C4-2B (cell line): ENCODE measurements at regions not wholly inside any gene's neighbourhood (a gene's known extent, or its start where the extent isn't known, plus 50 kb on each side); places are given as distances from the start of the nearest gene placed in this dataset.

Experiments used
- H3K27ac ChIP-seq: fragments of 450-650 bp; 2 replicates; pipeline ENCODE4 v1.5.1; 2017
- ZFX ChIP-seq: fragments of 450-650 bp; IDR thresholded peaks from 2 replicates; pipeline ENCODE4 v1.6.1; 2017
- TF ChIP-seq, protein P1 (sequence below): fragments of 450-650 bp; conservative IDR thresholded peaks from 2 replicates; pipeline ENCODE4 v1.5.1; 2017; ENCODE audit warnings: mild to moderate bottlenecking

DNA sequence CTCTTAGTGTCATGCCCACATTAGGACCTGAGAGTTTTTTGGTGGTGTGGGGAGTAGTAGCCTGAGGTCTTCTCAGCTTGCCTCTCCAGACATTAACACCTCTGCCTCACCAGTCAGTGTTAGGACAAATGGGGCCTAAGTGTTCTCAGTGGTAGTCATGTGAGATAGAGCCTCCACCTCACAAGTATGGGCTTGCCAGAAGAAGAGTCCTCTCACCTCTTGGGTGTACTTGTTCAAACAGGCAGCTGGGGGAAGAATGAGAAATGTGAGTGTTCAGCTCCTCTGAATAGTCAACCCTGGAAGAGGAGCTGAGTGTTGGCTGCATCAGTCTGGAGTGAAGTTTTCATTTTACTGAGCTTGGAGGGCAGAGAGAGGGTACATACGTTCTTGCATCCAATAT lies 464.6 kb downstream of the POM121L12 start:
- no peak overlapping the region for H3K27ac ChIP-seq
- TF ChIP-seq, protein P1, sequence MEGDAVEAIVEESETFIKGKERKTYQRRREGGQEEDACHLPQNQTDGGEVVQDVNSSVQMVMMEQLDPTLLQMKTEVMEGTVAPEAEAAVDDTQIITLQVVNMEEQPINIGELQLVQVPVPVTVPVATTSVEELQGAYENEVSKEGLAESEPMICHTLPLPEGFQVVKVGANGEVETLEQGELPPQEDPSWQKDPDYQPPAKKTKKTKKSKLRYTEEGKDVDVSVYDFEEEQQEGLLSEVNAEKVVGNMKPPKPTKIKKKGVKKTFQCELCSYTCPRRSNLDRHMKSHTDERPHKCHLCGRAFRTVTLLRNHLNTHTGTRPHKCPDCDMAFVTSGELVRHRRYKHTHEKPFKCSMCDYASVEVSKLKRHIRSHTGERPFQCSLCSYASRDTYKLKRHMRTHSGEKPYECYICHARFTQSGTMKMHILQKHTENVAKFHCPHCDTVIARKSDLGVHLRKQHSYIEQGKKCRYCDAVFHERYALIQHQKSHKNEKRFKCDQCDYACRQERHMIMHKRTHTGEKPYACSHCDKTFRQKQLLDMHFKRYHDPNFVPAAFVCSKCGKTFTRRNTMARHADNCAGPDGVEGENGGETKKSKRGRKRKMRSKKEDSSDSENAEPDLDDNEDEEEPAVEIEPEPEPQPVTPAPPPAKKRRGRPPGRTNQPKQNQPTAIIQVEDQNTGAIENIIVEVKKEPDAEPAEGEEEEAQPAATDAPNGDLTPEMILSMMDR, result no peak
- no peak for TF ChIP-seq ZFX

DNA sequence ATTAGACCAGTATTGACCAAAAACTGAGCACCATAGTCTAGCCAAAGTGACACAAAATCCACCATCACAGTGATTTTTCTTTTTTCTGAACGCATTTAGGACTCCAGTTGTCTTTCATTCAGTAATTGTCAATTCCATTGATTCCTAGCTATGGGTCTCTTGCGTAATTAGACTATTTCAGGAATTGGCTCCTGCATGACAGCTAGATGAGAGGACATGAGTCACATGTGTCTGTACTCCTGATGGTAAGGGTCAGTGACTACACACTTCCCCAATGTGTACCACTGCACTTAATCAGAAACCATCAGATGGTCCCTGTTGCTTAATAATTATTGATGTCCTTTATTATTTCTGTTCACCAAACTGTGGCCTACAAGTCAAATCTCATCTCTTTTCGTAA lies 469.5 kb downstream of the POM121L12 start:
- TF ChIP-seq ZFX, result no peak
- TF ChIP-seq, protein P1, result no peak

GRCh38 chr7:53518319-53518718 lies 482.9 kb downstream of the POM121L12 start:
- TF ChIP-seq ZFX, result no peak
- TF ChIP-seq, protein P1, result no peak
- no peak overlapping the region for H3K27ac ChIP-seq

More for the DNA sequence above, 469.5 kb downstream of the POM121L12 start:
- H3K27ac ChIP-seq, result no peak overlapping the region

DNA sequence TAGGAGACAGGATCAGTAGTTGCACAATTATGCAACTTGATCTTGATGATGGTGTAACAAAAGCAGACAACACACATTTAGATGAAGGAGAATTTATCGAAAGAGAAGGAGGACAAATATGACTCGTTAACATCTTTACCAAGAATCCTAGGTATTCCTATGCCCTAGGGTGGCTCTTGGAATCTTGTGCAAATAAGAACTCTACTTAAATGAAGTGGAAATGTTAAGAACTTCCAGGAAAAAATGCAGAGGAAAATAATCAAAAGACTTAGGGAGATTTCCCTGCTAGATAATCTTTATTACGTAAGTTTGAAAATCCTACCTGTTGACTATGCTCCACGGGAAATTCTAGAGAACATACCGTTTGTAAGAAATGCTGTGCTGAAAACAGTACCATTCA lies 485.4 kb downstream of the POM121L12 start:
- no peak overlapping the region for H3K27ac ChIP-seq
- TF ChIP-seq, protein P1, result no peak
- no peak for TF ChIP-seq ZFX

DNA sequence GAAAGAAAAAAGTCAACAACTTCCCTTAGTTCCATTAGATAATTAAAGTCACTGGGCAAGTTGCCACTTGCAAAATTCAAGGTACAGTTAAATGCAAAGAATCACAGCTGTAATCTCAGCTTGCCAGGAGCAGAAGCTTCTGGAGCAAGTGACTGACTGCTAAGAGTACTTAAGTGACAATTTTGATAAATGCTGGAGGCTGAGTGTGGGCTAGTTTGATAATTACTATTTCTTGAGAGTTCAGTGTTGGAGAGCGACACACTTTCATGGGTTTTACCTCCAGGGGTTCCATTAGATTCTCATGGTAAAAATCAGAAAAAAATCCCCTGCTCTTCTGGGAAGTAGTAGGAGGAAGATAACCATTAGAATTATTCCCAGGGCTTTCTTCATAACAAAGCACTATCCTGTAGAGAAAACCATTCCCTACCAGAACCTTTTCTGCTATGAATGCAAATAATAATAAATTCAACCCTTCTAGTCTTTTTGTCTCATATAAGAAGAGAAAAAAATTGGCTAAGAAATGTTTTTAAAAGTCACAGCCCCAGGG lies 486.3 kb downstream of the POM121L12 start:
- no peak for TF ChIP-seq ZFX
- TF ChIP-seq, protein P1, result no peak
- H3K27ac ChIP-seq, result no peak overlapping the region

DNA sequence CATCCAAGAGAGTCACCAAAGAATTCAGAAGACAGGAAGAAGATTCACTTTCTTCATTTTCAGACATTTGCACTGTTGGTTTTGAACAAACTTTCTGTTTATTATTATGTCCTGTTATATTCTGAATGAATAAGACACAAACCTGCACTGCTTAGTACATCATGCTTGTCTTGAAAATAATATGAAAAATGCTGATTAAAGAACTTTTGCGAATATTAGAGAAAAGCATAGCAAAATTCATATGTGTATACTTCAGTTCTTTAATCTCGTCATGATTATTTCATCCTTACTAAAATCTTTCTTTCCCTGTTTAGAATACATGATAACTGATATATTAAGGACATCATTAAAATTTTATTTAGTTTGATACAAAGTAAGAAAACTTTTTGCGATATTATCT lies 504.1 kb downstream of the POM121L12 start:
- TF ChIP-seq, protein P1, result no peak
- no peak for TF ChIP-seq ZFX
- no peak overlapping the region for H3K27ac ChIP-seq

- H3K27ac ChIP-seq, result no peak overlapping the region
Observed at GRCh38 chr7:53541475-53541874, 506.0 kb downstream of the POM121L12 start.

More at GRCh38 chr7:53541475-53541874, 506.0 kb downstream of the POM121L12 start:
- no peak for TF ChIP-seq ZFX
- TF ChIP-seq, protein P1, result no peak
